GM12864 (cell line): ENCODE measurements at regions not wholly inside any gene's neighbourhood (a gene's known extent, or its start where the extent isn't known, plus 50 kb on each side); places are given as distances from the start of the nearest gene placed in this dataset.

Source experiments
- DNase-seq: peaks from one replicate; pipeline ENCODE4 v3.0.0-alpha.2; 2011; ENCODE audit warnings: low read depth
- H3K4me3 ChIP-seq: 2 replicates; pipeline ENCODE4 v1.5.1; 2011; ENCODE audit warnings: mild to moderate bottlenecking, low read depth, low read length, control low read depth
- TF ChIP-seq, protein P1 (sequence below): IDR thresholded peaks from 2 replicates; pipeline ENCODE4 v1.5.1; 2011; ENCODE audit warnings: low read depth, mild to moderate bottlenecking, moderate library complexity, low read length, control low read depth, inconsistent platforms; ENCODE audit errors: missing control alignments

DNA sequence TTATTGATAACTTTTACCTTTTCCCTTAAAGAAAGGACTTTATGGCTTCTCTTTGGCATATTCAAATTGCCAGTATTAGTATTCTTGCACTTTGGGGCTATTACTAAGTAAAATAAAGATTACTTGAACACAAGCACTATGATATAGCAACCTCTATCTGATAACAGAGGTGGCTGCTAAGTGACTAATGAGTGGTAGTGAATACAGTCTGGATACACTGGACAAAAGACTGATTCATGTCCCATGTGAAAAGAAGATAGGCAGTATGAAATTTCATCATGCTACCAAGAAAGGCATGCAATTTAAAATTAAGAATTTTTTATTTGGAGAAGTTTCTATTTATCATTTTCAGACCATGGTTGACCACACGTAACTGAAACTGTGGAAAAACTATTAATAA is 399.9 kb downstream of the FSCB start:
- no peak for DNase-seq

GRCh38 chr14:44099743-44100488 is 407.2 kb downstream of the FSCB start:
- no peak for DNase-seq
- no peak overlapping the region for H3K4me3 ChIP-seq
- TF ChIP-seq, protein P1, sequence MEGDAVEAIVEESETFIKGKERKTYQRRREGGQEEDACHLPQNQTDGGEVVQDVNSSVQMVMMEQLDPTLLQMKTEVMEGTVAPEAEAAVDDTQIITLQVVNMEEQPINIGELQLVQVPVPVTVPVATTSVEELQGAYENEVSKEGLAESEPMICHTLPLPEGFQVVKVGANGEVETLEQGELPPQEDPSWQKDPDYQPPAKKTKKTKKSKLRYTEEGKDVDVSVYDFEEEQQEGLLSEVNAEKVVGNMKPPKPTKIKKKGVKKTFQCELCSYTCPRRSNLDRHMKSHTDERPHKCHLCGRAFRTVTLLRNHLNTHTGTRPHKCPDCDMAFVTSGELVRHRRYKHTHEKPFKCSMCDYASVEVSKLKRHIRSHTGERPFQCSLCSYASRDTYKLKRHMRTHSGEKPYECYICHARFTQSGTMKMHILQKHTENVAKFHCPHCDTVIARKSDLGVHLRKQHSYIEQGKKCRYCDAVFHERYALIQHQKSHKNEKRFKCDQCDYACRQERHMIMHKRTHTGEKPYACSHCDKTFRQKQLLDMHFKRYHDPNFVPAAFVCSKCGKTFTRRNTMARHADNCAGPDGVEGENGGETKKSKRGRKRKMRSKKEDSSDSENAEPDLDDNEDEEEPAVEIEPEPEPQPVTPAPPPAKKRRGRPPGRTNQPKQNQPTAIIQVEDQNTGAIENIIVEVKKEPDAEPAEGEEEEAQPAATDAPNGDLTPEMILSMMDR, result no peak

More for the DNA sequence above, 399.9 kb downstream of the FSCB start:
- TF ChIP-seq, protein P1, result no peak
- H3K4me3 ChIP-seq, result no peak overlapping the region

DNA sequence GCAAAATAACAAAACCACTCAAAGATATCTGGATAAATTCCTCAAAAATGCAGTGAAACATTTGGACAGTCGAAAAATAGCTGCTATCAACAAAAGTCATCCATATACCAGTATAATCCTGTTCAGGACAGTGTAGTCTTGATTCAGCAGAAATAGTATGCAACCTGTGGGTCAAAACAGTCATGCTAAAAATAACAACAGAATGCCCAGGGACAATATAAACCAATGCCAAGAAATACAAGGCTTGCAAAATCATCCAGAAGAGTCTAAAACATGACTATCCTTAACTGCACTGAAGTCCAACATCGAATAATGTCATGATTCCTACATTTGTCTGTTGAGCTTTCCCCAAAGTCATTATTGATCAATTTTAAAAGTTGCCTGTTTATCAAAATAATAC is 425.9 kb downstream of the FSCB start:
- TF ChIP-seq, protein P1, result no peak
- no peak for DNase-seq
- no peak overlapping the region for H3K4me3 ChIP-seq

GRCh38 chr14:44070046-44070445 is 437.0 kb downstream of the FSCB start:
- no peak for DNase-seq
- no peak overlapping the region for H3K4me3 ChIP-seq
- TF ChIP-seq, protein P1, result no peak

- TF ChIP-seq, protein P1, result no peak
- H3K4me3 ChIP-seq, result no peak overlapping the region
- no peak for DNase-seq
These were observed 453.7 kb downstream of the FSCB start for GRCh38 chr14:44053422-44053821.

GRCh38 chr14:44041700-44042099 is 465.4 kb downstream of the FSCB start:
- TF ChIP-seq, protein P1, result no peak
- no peak for DNase-seq

GRCh38 chr14:44040561-44040960 is 466.5 kb downstream of the FSCB start:
- no peak overlapping the region for H3K4me3 ChIP-seq
- no peak for DNase-seq
- TF ChIP-seq, protein P1, result no peak

More at GRCh38 chr14:44041700-44042099, 465.4 kb downstream of the FSCB start:
- no peak overlapping the region for H3K4me3 ChIP-seq
